Stimulated activated CD4-positive, alpha-beta T cell treated with anti-CD3 and anti-CD28 coated beads, Interleukin-4, amount 100 ng/mL, for 1 hour (primary cell): ENCODE measurements at regions not wholly inside any gene's neighbourhood (a gene's known extent, or its start where the extent isn't known, plus 50 kb on each side); places are given as distances from the start of the nearest gene placed in this dataset.
"Not testable (repeated sequence)": the region's sequence is repeated elsewhere in the genome, so short reads cannot be mapped to it uniquely, and the experiment has no call there.

Experiments
- DNase-seq: peaks from one replicate; pipeline ENCODE4 v3.0.0-alpha.2; 2020

DNA sequence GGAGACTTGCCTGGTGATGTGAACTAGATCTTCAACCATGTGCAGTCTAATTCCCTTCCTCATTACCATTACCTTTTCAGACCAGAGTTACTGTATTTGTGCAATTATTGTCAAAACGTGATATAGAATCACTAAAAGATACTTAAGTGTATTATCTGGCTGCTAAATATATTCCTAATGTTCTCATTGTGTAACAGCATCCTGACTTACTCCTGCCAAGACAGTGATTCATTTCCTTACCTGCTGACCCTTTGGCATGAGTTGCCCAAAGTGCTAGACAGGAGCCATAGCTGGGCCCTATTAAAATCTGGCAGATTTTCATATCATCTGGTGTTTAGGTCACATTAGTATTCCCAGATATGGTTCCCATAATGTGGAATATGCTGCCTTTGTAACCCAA lies 598.3 kb upstream of the CAMK1G start:
- DNase-seq, result no peak

DNA sequence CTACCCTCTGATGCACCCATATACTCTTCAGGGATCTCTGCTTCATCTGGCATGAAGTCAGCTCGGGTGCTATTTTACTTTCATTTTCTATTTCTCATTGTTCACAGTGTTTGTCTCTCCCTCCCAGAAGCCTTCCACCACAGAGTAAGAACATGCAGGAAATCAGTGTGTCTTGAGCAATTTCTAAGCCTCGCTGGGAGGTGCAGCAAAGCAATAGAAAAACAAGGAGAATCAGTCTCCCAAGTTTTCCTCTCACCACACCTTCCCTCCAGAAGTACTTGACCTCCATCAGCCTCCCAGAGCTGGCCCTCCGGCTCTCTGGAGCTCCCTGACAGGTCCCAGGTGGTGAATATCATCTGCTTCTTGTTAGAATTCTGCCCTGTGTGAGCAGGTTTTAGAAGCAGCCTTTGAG lies 594.7 kb upstream of the CAMK1G start:
- no peak for DNase-seq

DNA sequence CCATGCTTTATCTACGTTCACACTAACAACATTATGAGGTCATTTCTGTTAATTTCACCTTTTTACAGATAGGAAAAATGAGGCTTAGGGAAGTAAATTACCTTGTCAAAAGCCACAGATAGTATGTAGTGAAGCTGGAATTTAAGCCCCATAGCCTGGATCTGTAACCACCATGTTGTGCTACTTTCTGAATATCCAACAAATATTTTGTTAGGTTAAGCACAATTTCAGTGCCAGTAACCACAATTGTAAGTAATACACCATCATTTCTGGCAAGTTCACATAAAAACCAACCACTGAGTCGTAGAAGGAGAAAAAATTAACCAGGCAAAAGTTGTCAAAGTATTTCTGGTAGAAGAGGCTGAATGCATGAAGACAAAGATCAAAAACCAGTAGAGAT lies 593.1 kb upstream of the CAMK1G start:
- no peak for DNase-seq

GRCh38 chr1:208997053-208997452 lies 586.5 kb upstream of the CAMK1G start:
- DNase-seq, result not testable (repeated sequence)

- DNase-seq, result no peak
These were observed 585.7 kb upstream of the CAMK1G start for GRCh38 chr1:208997726-208998312.

- DNase-seq, result no peak
These were observed 574.9 kb upstream of the CAMK1G start for GRCh38 chr1:209008586-209008985.

DNA sequence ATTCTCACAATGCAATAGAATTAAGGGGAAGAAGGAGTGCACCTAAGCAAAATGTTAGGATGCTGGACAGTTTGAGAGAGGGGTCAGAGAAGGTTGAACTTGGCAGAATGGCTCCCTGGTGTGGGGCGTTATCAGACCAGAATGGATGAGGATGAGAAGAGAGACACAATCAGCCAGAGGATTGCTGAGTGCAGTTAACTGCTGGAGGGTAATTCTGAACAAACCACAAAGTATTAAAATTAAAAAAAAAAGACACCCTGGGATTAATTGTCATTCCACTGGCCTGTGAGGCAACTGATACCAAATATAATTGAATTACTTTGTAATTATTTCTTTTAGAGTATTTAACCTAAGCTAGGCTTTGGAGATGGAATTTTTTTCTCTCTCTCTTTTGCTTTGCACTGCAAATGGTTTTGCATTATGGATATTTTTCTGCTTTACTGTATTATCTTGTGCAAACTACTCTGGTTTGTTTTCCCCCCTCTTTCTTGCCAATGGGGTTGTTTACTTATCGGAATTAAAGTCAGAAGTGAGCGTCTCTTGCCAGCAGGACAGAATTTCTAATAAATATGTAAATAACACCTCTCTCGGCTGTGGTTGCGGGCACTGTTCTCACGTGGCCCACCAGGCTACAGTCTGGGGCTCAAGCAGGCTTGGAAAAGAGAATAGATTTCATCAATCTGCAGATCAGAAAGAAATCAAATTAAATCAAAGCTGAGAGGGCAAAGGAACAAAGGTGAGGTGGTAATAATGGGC lies 572.9 kb upstream of the CAMK1G start:
- DNase-seq, result no peak

- no peak for DNase-seq
These were observed 570.9 kb upstream of the CAMK1G start for GRCh38 chr1:209012443-209013196.

DNA sequence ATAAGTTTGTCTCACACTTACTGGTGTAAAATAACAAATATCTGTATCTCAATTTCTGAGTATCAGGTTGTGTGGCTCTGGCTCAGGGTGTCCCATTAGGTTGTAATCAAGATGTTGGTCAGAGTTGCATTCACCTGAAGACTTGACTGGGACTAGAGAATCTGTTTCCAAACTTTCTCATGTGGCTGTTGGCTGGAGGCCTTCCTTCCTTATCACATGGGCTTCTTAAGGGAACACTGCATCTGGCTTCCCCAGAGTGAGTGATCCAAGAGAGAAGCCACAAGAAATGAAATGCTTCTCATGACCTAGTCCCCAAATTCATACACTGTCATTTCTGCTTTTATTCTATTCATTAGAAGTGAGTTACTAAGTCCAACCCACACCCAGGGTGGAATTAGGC lies 568.4 kb upstream of the CAMK1G start:
- DNase-seq, result no peak

- DNase-seq, result no peak
These were observed 561.9 kb upstream of the CAMK1G start for GRCh38 chr1:209021622-209022021.

- no peak for DNase-seq
These were observed 559.7 kb upstream of the CAMK1G start for GRCh38 chr1:209023790-209024189.

DNA sequence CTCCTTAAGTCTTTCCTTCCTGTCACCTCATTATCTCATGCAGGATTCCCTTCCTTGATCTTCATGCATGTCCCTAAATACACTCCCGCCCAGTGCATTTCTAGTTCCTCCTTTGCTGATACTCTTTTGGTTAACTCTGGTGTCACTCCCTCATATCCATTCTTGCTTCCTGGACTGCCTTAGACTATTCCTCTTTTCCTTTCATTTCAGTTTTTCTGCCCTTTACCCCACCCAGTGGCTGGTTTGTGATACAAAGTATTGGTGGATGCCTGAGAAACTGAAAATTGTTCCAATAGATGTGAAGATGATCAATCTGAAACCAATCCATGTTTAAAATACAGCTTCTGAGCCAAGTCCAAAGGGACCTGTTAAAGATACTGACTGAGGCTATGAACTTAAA lies 553.8 kb upstream of the CAMK1G start:
- DNase-seq, result no peak

DNA sequence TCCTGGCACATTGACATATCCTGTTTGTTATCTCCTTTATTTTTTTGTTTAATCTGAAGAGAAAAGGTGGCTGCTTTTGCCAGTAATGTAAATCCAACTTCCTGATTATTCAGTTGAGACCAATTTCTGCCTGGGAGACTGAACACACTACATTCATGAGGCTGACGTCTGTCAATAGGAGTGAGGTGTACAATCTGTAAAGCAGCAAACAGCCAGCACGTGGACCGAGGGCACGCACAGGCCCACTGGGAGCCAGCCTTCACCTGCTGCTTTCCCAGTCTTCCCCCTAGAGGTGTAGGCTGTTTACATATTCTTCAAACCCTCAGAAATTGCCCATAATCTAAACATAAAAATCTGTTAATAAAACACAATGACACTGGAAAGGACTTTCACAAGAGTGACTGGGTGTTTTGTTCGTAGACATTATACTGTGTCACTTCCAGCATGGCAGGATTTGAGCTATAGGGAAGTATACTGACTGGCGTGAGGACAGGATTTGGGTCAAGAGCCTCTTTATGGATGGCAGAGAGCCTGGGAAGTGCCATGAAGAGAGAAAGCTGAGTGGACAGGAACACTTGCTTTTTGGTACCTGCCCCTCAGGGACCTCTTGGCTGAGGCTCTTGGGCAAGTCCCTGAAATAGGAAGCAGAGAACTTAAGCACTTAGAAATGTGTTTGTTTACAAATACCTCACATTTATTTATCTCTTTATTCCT lies 552.9 kb upstream of the CAMK1G start:
- DNase-seq, result no peak

DNA sequence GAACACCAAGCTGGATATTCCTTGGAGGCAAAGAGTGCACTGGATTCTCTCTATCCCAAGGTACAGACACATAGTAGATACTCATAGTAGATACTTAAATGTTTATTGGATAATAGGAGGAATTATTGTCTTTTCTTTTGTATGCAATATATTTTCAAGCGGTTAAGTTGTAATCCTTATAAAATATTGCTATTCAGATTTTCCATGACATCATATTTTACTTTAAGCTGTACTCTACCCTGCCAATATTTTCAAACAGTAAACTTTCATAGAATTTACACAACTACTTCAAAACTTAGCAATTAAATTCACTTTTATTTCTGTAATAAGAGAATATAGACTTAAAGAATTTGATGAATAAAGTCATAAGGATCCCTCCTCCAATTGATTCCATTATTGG lies 546.5 kb upstream of the CAMK1G start:
- no peak for DNase-seq

GRCh38 chr1:209038316-209038715 lies 545.2 kb upstream of the CAMK1G start:
- DNase-seq, result no peak

DNA sequence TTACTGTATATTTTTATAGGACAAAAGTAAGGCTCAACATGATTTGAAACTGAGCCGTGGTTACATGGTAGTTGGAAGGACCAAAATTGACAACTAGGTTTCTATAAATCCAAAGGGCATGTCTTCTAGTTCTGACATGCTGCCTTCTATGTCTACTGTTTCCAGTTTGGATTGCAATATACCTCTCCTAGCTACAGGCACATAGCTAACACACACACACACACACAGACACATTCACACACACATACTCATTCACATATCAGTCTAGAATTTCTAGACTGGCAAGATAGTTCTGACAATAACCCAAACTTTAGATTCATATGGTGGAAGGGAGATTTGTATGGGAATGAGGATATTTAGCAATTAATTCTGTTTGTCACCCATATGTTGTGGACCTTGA lies 544.8 kb upstream of the CAMK1G start:
- no peak for DNase-seq

GRCh38 chr1:209040351-209040750 lies 543.2 kb upstream of the CAMK1G start:
- DNase-seq, result no peak

GRCh38 chr1:209041927-209042326 lies 541.6 kb upstream of the CAMK1G start:
- DNase-seq, result no peak

- DNase-seq, result no peak
These were observed 541.1 kb upstream of the CAMK1G start for GRCh38 chr1:209042413-209042812.

DNA sequence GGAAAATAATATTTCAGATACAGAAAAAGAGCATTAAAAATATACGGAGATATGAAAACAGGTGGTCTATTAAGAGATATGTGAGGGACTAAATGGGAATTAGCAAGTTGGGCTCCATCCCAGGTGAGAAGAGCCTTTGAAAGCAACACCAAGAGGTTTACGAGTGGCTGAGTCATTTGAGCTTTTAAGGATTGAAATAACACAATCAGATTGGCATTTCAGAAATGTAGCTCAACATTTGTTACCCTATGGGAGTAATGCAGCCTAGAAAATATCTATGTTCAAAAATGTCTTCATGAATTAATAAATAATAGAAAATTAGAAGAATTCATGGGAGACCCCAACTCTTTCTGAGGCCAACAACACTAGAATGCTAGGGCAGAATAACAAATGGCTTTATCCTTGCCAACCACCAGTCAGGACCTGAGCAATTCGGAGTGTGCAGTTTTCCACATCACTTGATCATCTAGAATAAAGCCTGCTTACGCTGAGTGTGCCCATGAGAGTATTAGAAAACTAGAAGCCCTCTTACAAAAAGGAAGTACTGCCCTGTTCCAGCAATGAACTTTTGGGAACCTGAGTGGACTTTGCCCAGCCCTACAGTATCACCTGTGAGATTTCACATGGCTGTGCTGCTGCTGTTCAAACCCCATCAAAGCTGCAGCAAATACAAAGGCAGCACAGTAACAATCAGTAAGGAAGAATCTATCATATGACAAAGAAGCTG lies 538.0 kb upstream of the CAMK1G start:
- no peak for DNase-seq

- DNase-seq, result no peak
These were observed 537.5 kb upstream of the CAMK1G start for GRCh38 chr1:209046058-209046417.

GRCh38 chr1:209046935-209047334 lies 536.6 kb upstream of the CAMK1G start:
- no peak for DNase-seq
